Renal pelvis (tissue), 1 donor: ENCODE measurements at regions not wholly inside any gene's neighbourhood (a gene's known extent, or its start where the extent isn't known, plus 50 kb on each side); places are given as distances from the start of the nearest gene placed in this dataset.

Source experiments
- DNase-seq: peaks from one replicate; pipeline ENCODE4 v3.0.0-alpha.2; 2013

DNA sequence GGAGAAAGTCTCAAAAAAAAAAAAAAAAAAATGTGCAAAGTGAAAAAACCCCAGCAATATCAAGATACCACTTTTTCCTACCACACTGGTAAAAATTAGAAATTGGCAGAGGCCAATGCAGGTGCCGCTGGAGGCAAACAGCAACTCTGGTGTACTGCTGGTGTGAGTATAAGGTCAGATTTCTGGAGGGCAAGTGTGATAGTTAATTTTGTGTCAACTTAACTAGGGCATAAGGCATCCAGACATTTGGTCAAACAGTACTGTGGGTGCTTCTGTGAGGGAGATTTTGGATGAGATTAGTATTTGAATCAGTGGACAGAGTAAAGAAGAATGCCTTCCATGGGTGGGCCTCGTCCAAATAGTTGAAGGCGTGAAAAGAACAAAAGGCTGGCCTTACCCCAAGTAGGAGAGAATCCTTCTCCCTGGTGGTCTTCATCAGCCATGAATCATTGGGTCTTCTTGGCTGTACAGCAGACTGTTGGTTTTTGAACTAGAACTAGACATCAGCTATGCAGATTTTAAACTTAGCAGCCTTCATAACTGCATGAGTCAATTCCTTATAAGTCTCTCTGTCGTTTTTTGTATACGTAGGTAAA is 52.8 kb upstream of the FHL2 start:
- no peak for DNase-seq

DNA sequence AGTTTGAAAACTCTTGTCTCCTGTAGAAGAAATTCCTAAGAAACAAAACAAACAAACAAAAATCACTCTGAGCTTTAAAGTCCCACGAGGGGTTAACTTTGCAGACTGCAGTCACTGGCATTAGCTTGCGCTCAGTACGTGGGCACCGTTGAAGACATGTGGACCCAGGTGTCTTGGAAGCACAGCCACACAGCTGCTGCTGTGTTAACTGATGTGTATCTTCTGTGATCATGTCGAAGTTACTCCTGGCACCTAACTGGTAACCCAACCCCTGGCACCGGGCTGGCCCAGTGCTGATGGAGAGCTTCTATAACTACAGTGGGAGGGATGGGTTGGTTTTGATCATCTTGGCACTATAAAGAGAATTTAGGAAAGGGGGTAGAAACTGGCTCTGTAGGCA is 51.6 kb upstream of the FHL2 start:
- DNase-seq = no peak

DNA sequence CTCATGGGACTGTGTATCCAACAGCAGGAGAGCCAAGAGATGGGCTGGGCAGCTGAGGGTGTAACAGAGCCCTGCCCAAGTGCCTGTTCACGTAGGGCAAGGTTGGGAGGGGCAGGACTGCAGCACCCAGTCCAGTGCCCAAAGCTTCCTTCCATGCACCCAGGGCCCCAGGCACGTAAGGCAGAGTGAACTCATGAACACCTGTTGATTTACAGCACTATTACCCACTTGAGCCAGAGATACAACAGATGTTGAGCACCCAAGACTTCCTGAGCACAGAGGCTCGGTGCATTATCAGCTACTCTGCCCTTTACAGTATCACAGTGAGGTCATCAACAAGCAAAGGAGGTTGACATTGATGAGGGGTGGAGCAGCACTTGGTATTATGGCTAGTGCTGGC is 50.2 kb upstream of the FHL2 start:
- no peak for DNase-seq
